CD14-positive monocyte (primary cell): ENCODE measurements at regions not wholly inside any gene's neighbourhood (a gene's known extent, or its start where the extent isn't known, plus 50 kb on each side); places are given as distances from the start of the nearest gene placed in this dataset.
"Not testable (repeated sequence)": the region's sequence is repeated elsewhere in the genome, so short reads cannot be mapped to it uniquely, and the experiment has no call there.

Experiments used
- DNase-seq, 3 donors: peaks; one replicate each; pipeline ENCODE4 v3.0.0-alpha.2; 2011 to 2022
- H2AFZ ChIP-seq: 2 replicates; pipeline ENCODE4 v1.6.0; 2012; ENCODE audit warnings: mild to moderate bottlenecking, low read depth, low read length, inconsistent platforms; ENCODE audit not compliant: insufficient read depth, poor library complexity, severe bottlenecking
- H3K27ac ChIP-seq, 2 donors: 1 replicate in 1 of 2; 2 replicates in 1 of 2; pipeline ENCODE4 v1.5.1; 2012 to 2013; ENCODE audit warnings: low read length in 2 of 2, control low read depth in 1 of 2, inconsistent platforms in 1 of 2, low read depth in 1 of 2, mild to moderate bottlenecking in 1 of 2
- H3K27me3 ChIP-seq, 2 donors: one replicate each; pipeline versions ENCODE4 v1.6.0 to v1.6.1; 2011 to 2013; ENCODE audit warnings: low read length in 2 of 2; ENCODE audit not compliant: control insufficient read depth in 2 of 2, insufficient read depth in 2 of 2
- H3K36me3 ChIP-seq, 2 donors: replicated peaks in 1 of 2; 1 replicate in 1 of 2; 2 replicates in 1 of 2; pipeline versions ENCODE4 v1.5.1 to v1.6.1; 2012 to 2013; ENCODE audit warnings: low read length in 2 of 2, control low read depth in 1 of 2, inconsistent platforms in 1 of 2, mild to moderate bottlenecking in 1 of 2; ENCODE audit not compliant: insufficient read depth in 2 of 2, control insufficient read depth in 1 of 2
- H3K4me1 ChIP-seq, 2 donors: 1 replicate in 1 of 2; 2 replicates in 1 of 2; pipeline versions ENCODE4 v1.5.1 to v1.6.1; 2012 to 2013; ENCODE audit warnings: low read length in 2 of 2, control low read depth in 1 of 2, inconsistent platforms in 1 of 2, mild to moderate bottlenecking in 1 of 2, moderate library complexity in 1 of 2; ENCODE audit not compliant: insufficient read depth in 2 of 2, control insufficient read depth in 1 of 2
- H3K4me2 ChIP-seq: replicated peaks from 2 replicates; pipeline ENCODE3; 2012; ENCODE audit warnings: low read length, moderate library complexity, mild to moderate bottlenecking; ENCODE audit not compliant: poor library complexity, severe bottlenecking; ENCODE audit errors: extremely low read depth
- H3K4me3 ChIP-seq, 3 experiments: fragments of 200-600 bp in 1 of 3; sonication (generic) in 1 of 3; replicated peaks in 1 of 3; 1 replicate in 2 of 3; 2 replicates in 1 of 3; pipeline ENCODE4 v1.5.1; 2011 to 2013; ENCODE audit warnings: low read length in 3 of 3, mild to moderate bottlenecking in 3 of 3, control low read depth in 2 of 3, low read depth in 2 of 3, inconsistent platforms in 1 of 3, moderate library complexity in 1 of 3
- H3K79me2 ChIP-seq: 2 replicates; pipeline ENCODE4 v1.6.0; 2012; ENCODE audit warnings: mild to moderate bottlenecking, control low read depth, inconsistent platforms, low read length, moderate library complexity; ENCODE audit not compliant: insufficient read depth
- H3K9ac ChIP-seq: 2 replicates; pipeline ENCODE4 v1.6.0; 2017; ENCODE audit warnings: low read length, mild to moderate bottlenecking; ENCODE audit not compliant: insufficient read depth, poor library complexity, severe bottlenecking
- H3K9me3 ChIP-seq, 2 donors: replicated peaks in 1 of 2; 1 replicate in 1 of 2; 2 replicates in 1 of 2; pipeline versions ENCODE4 v1.5.1 to v1.6.1; 2012 to 2013; ENCODE audit warnings: low read length in 2 of 2, control low read depth in 1 of 2; ENCODE audit not compliant: control insufficient read depth in 1 of 2, insufficient read depth in 1 of 2
- H4K20me1 ChIP-seq: 2 replicates; pipeline ENCODE4 v1.6.0; 2012; ENCODE audit warnings: mild to moderate bottlenecking, low read length, control low read depth, moderate library complexity; ENCODE audit not compliant: insufficient read depth
- H3K27ac Mint-ChIP-seq, 7 donors: one replicate each; pipeline ENCODE4 v1.8.0; 2020; ENCODE audit warnings: mild to moderate bottlenecking in 7 of 7, mixed read lengths in 7 of 7, moderate library complexity in 6 of 7, inconsistent platforms in 2 of 7
- H3K27me3 Mint-ChIP-seq, 3 donors: one replicate each; pipeline ENCODE4 v1.8.0; 2021 to 2022; ENCODE audit warnings: low read depth in 3 of 3, mild to moderate bottlenecking in 3 of 3, mixed read lengths in 3 of 3, moderate library complexity in 3 of 3, inconsistent platforms in 1 of 3
- H3K36me3 Mint-ChIP-seq, 2 donors: one replicate each; pipeline ENCODE4 v1.8.0; 2020; ENCODE audit warnings: mixed read lengths in 2 of 2, inconsistent platforms in 1 of 2, mild to moderate bottlenecking in 1 of 2
- H3K4me1 Mint-ChIP-seq: one replicate; pipeline ENCODE4 v1.8.0; 2020; ENCODE audit warnings: mild to moderate bottlenecking, mixed read lengths
- H3K4me3 Mint-ChIP-seq, 2 donors: one replicate each; pipeline ENCODE4 v1.8.0; 2020; ENCODE audit warnings: mild to moderate bottlenecking in 2 of 2, mixed read lengths in 2 of 2, moderate library complexity in 1 of 2
- H3K9me3 Mint-ChIP-seq, 7 donors: one replicate each; pipeline ENCODE4 v1.8.0; 2020 to 2022; ENCODE audit warnings: mixed read lengths in 7 of 7, mild to moderate bottlenecking in 6 of 7, moderate library complexity in 6 of 7, inconsistent platforms in 2 of 7
- CTCF ChIP-seq: fragments of 200-600 bp; IDR thresholded peaks from one replicate; pipeline ENCODE4 v1.8.0; 2022; ENCODE audit warnings: antibody characterized with exemption, mild to moderate bottlenecking
- WGBS: methylation state at CpG from one replicate; pipeline ENCODE4 v1.1.5; 2013; ENCODE audit warnings: missing lambda C conversion rate; ENCODE audit not compliant: insufficient coverage; 5-methylcytosine and 5-hydroxymethylcytosine counted together
- intact Hi-C, 2 donors: fragments of 100-400 bp; cut with micrococcal nuclease; formaldehyde crosslinking; loops; one replicate each; pipeline versions ENCODE4 v1.15.0 to v1.15.1; 2023

GRCh38 chr21:13874001-13874400 lies 264.4 kb downstream of the POTED start:
- H3K27me3 Mint-ChIP-seq, H3K27ac ChIP-seq, H3K36me3 Mint-ChIP-seq, H3K4me3 Mint-ChIP-seq, H3K4me1 ChIP-seq, H3K4me1 Mint-ChIP-seq, H2AFZ ChIP-seq, H3K4me2 ChIP-seq, DNase-seq, H3K27me3 ChIP-seq, H3K36me3 ChIP-seq, H3K79me2 ChIP-seq, H3K27ac Mint-ChIP-seq, H3K4me3 ChIP-seq, H3K9ac ChIP-seq, H4K20me1 ChIP-seq, intact Hi-C loops: not testable (repeated sequence)
- peaks cover 22 to 23% of the 10 kb centered on the region in 2 donors for H3K9me3 ChIP-seq
- 76% methylated on average over 2 of the region's 3 CpGs for WGBS
- H3K9me3 Mint-ChIP-seq = peaks cover 5 to 38% (median 24%) of the 10 kb centered on the region in 7 donors

GRCh38 chr21:13854638-13855037 lies 245.1 kb downstream of the POTED start:
- Histone ChIP-seq H3K79me2 (no peaks in the 10 kb centered on the region), H3K4me1 (no peaks in the 10 kb centered on the region), H3K9ac (no peak overlapping the region), H3K27me3 (no peaks in the 10 kb centered on the region), H3K27ac (no peak overlapping the region), H3K9me3 (peaks cover 21 to 29% of the 10 kb centered on the region in 2 donors), H3K36me3 (no peaks in the 10 kb centered on the region), H2AFZ (no peak overlapping the region), H3K4me2 (no peak overlapping the region), H3K4me3 (no peak overlapping the region), H4K20me1 (no peaks in the 10 kb centered on the region)
- H3K36me3 Mint-ChIP-seq = no peaks in the 10 kb centered on the region
- no peaks in the 10 kb centered on the region for H3K4me1 Mint-ChIP-seq
- no peak overlapping the region for H3K4me3 Mint-ChIP-seq
- H3K9me3 Mint-ChIP-seq = peaks cover 17 to 47% (median 29%) of the 10 kb centered on the region in 7 donors
- DNase-seq = no peak
- no peak overlapping the region for H3K27ac Mint-ChIP-seq
- WGBS = 80% methylated on average over 4 of the region's 7 CpGs
- peaks cover 1 to 2% (median 2%) of the 10 kb centered on the region in 3 donors for H3K27me3 Mint-ChIP-seq
- intact Hi-C loops = no loop called here
- no peak for TF ChIP-seq CTCF

DNA sequence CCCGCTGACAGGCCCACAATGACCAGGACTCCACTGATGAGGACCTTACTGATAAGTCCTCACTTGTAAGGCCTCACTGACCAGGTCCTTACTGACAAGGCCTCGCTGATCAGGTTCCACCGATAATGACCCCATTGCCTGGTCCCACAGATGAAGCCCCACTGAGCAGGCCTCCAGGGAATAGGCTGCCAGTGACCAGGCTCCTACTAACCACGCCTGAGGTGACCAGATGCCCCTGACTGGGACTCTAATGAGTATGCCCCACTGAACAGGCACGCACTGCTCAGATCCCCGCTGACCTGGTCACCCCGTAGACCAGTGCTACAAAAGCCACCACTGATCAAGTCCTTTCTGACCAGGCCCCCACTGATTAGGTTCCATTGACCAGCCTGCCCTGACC lies 241.2 kb downstream of the POTED start:
- H3K4me3 Mint-ChIP-seq, H2AFZ ChIP-seq, H3K36me3 Mint-ChIP-seq, DNase-seq, H3K27me3 Mint-ChIP-seq, H3K36me3 ChIP-seq, H3K4me2 ChIP-seq, H3K4me1 Mint-ChIP-seq, H3K9ac ChIP-seq, H3K4me1 ChIP-seq, H3K27ac ChIP-seq, H3K27me3 ChIP-seq, H3K79me2 ChIP-seq, intact Hi-C loops, H3K4me3 ChIP-seq, H4K20me1 ChIP-seq: not testable (repeated sequence)
- H3K27ac Mint-ChIP-seq = peak overlapping the region in 1 of 7 donors; percentile 53
- peaks cover 10 to 45% (median 32%) of the 10 kb centered on the region in 7 donors for H3K9me3 Mint-ChIP-seq
- H3K9me3 ChIP-seq = peaks cover 21 to 52% of the 10 kb centered on the region in 2 donors
- WGBS = 90% methylated on average over 4 of the region's 7 CpGs

GRCh38 chr21:13849489-13849888 lies 239.9 kb downstream of the POTED start:
- H3K27me3 Mint-ChIP-seq, H3K4me3 Mint-ChIP-seq, H2AFZ ChIP-seq, H3K27ac Mint-ChIP-seq, H3K9ac ChIP-seq, DNase-seq, H3K36me3 ChIP-seq, H3K79me2 ChIP-seq, H3K4me1 ChIP-seq, H3K4me1 Mint-ChIP-seq, intact Hi-C loops, H4K20me1 ChIP-seq, H3K4me3 ChIP-seq, H3K4me2 ChIP-seq, H3K36me3 Mint-ChIP-seq, H3K27me3 ChIP-seq, H3K27ac ChIP-seq: not testable (repeated sequence)
- H3K9me3 ChIP-seq = peaks cover 17 to 49% of the 10 kb centered on the region in 2 donors
- H3K9me3 Mint-ChIP-seq = peaks cover 12 to 44% (median 32%) of the 10 kb centered on the region in 7 donors
- WGBS = 68% methylated on average over 3 of the region's 3 CpGs
